IMR-90 (cell line): ENCODE measurements at regions not wholly inside any gene's neighbourhood (a gene's known extent, or its start where the extent isn't known, plus 50 kb on each side); places are given as distances from the start of the nearest gene placed in this dataset.

Experiments
- ATAC-seq: fragments of 200-7000 bp; cut with Tn5 transposase; 2 replicates; pipeline ENCODE4 v1.9.1; 2020; ENCODE audit warnings: low read depth, mild to moderate bottlenecking, moderate library complexity
- BruUV-seq: library from RNA; stranded (reverse); fragments of 400-500 nt; replicated peaks from 2 replicates; lab custom pipeline; 2021; lab: Mats Ljungman, UMichigan
- CTCF ChIA-PET: fragments of 300-600 bp; formaldehyde crosslinking; extraction: SDS; loops from one replicate; lab custom pipeline; 2021; ENCODE audit warnings: antibody characterized with exemption; lab: Yijun Ruan, JAX
- POLR2A ChIA-PET: fragments of 300-600 bp; sonication (Branson Sonifier 250); formaldehyde crosslinking; loops from one replicate; lab custom pipeline; 2022; ENCODE audit warnings: antibody characterized with exemption; ENCODE audit not compliant: unreplicated experiment; lab: Charles Lee
- DNase-seq: peaks from one replicate; pipeline ENCODE4 v3.0.0; 2013
- H2AFZ ChIP-seq: replicated peaks from 2 replicates; pipeline ENCODE3; 2013; ENCODE audit warnings: low read length, mild to moderate bottlenecking; ENCODE audit not compliant: poor library complexity
- H2AK5ac ChIP-seq: 2 replicates; pipeline ENCODE4 v1.6.1; 2013; ENCODE audit warnings: low read depth, low read length, inconsistent platforms
- H2AK9ac ChIP-seq: replicated peaks from 2 replicates; pipeline ENCODE3; 2013; ENCODE audit warnings: mild to moderate bottlenecking, low read depth, low read length, moderate library complexity; ENCODE audit not compliant: poor library complexity
- H2BK120ac ChIP-seq: 2 replicates; pipeline ENCODE4 v1.6.1; 2013; ENCODE audit warnings: low read depth, low read length, inconsistent platforms
- H2BK15ac ChIP-seq: 3 replicates; pipeline ENCODE4 v1.6.1; 2013; ENCODE audit warnings: low read depth, low read length, inconsistent platforms
- H2BK20ac ChIP-seq: 2 replicates; pipeline ENCODE4 v1.6.1; 2013; ENCODE audit warnings: low read depth, mild to moderate bottlenecking, inconsistent platforms, low read length, moderate library complexity
- H2BK5ac ChIP-seq: 2 replicates; pipeline ENCODE4 v1.6.1; 2013; ENCODE audit warnings: mild to moderate bottlenecking, low read depth, low read length, inconsistent platforms; ENCODE audit not compliant: poor library complexity, severe bottlenecking
- H3K14ac ChIP-seq: replicated peaks from 2 replicates; pipeline ENCODE4 v1.6.1; 2013; ENCODE audit warnings: low read depth, low read length, inconsistent platforms
- H3K18ac ChIP-seq: 2 replicates; pipeline ENCODE4 v1.6.1; 2013; ENCODE audit warnings: low read depth, low read length, control low read depth
- H3K23ac ChIP-seq: 2 replicates; pipeline ENCODE4 v1.6.1; 2013; ENCODE audit warnings: low read depth, low read length, inconsistent platforms
- H3K27ac ChIP-seq: 2 replicates; pipeline ENCODE4 v1.5.1; 2013; ENCODE audit warnings: mild to moderate bottlenecking, control low read depth, low read length; ENCODE audit not compliant: insufficient read depth
- H3K27me3 ChIP-seq: 2 replicates; pipeline ENCODE4 v1.6.1; 2013; ENCODE audit warnings: low read length; ENCODE audit not compliant: control insufficient read depth, insufficient read depth
- H3K36me3 ChIP-seq: 2 replicates; pipeline ENCODE4 v1.6.1; 2013; ENCODE audit warnings: low read length, mixed read lengths; ENCODE audit not compliant: control insufficient read depth, insufficient read depth
- H3K4ac ChIP-seq: 2 replicates; pipeline ENCODE4 v1.6.1; 2013; ENCODE audit warnings: low read depth, low read length, inconsistent platforms
- H3K4me1 ChIP-seq: 2 replicates; pipeline ENCODE4 v1.6.1; 2013; ENCODE audit warnings: low read length, mixed read lengths; ENCODE audit not compliant: control insufficient read depth, insufficient read depth
- H3K4me2 ChIP-seq: 2 replicates; pipeline ENCODE4 v1.6.1; 2013; ENCODE audit warnings: low read depth, mild to moderate bottlenecking, control low read depth, low read length, moderate library complexity
- H3K4me3 ChIP-seq: 2 replicates; pipeline ENCODE4 v1.5.1; 2013; ENCODE audit warnings: low read depth, mild to moderate bottlenecking, control low read depth, low read length, moderate library complexity; ENCODE audit not compliant: insufficient read depth
- H3K56ac ChIP-seq: 2 replicates; pipeline ENCODE4 v1.6.1; 2013; ENCODE audit warnings: low read length, inconsistent platforms; ENCODE audit not compliant: insufficient read depth; ENCODE audit errors: extremely low read depth
- H3K79me1 ChIP-seq, 2 experiments: 2 replicates each; pipeline ENCODE4 v1.6.1; 2013; ENCODE audit warnings: low read length in 2 of 2, inconsistent platforms in 1 of 2, low read depth in 1 of 2
- H3K9ac ChIP-seq: 2 replicates; pipeline ENCODE4 v1.6.1; 2013; ENCODE audit warnings: low read depth, low read length, control low read depth
- H3K9me1 ChIP-seq: 2 replicates; pipeline ENCODE4 v1.6.1; 2013; ENCODE audit warnings: low read length, inconsistent platforms; ENCODE audit not compliant: insufficient read depth
- H3K9me3 ChIP-seq: 2 replicates; pipeline ENCODE4 v1.6.1; 2013; ENCODE audit warnings: low read length; ENCODE audit not compliant: control insufficient read depth, insufficient read depth
- H4K20me1 ChIP-seq: 2 replicates; pipeline ENCODE4 v1.6.1; 2013; ENCODE audit warnings: low read length, inconsistent platforms; ENCODE audit not compliant: insufficient read depth
- H4K5ac ChIP-seq: 2 replicates; pipeline ENCODE4 v1.6.1; 2013; ENCODE audit warnings: mild to moderate bottlenecking, low read depth, low read length, control low read depth
- H4K8ac ChIP-seq, 2 experiments: 2 replicates each; pipeline ENCODE4 v1.6.1; 2013; ENCODE audit warnings: low read depth in 2 of 2, low read length in 2 of 2, control low read depth in 1 of 2, inconsistent platforms in 1 of 2
- H4K91ac ChIP-seq: 2 replicates; pipeline ENCODE4 v1.6.1; 2013; ENCODE audit warnings: low read depth, low read length, inconsistent platforms; ENCODE audit not compliant: insufficient read depth
- FOS ChIP-seq: fragments of 150-350 bp; IDR thresholded peaks from 2 replicates; pipeline ENCODE4 v1.6.1; 2016; ENCODE audit warnings: low read depth, low read length
- MAZ ChIP-seq: IDR thresholded peaks from 2 replicates; pipeline ENCODE4 v1.6.1; 2012; ENCODE audit warnings: low read depth, mild to moderate bottlenecking, low read length, improper control_type of control experiment, moderate library complexity, borderline replicate concordance
- RFX5 ChIP-seq: IDR thresholded peaks from 2 replicates; pipeline ENCODE4 v1.8.0; 2012; ENCODE audit warnings: low read depth, mild to moderate bottlenecking, low read length, moderate library complexity
- SMC3 ChIP-seq: fragments of 150-350 bp; IDR thresholded peaks from 2 replicates; pipeline ENCODE4 v1.6.1; 2016; ENCODE audit warnings: low read depth, mild to moderate bottlenecking, antibody characterized with exemption, low read length, moderate library complexity
- WGBS, 2 experiments: methylation state at CpG; one replicate each; pipeline versions ENCODE4 v1.1.5 to v1.1.7; 2013; ENCODE audit warnings: missing lambda C conversion rate in 2 of 2; ENCODE audit not compliant: insufficient read length in 1 of 2; ENCODE audit errors: extremely low coverage in 2 of 2; 5-methylcytosine and 5-hydroxymethylcytosine counted together
- dilution Hi-C: fragments of 300-500 bp; cut with HindIII; formaldehyde crosslinking; loops from one replicate; pipeline ENCODE4 v1.14.3; 2018; ENCODE audit warnings: low sequenced_read_pairs; ENCODE audit not compliant: unreplicated experiment
- in situ Hi-C: fragments of 300-500 bp; cut with MboI; formaldehyde crosslinking; loops from 3 replicates; pipeline ENCODE4 v1.14.3; 2019; ENCODE audit warnings: low sequenced_read_pairs, inconsistent platforms, mixed read lengths
- intact Hi-C: fragments of 100-400 bp; cut with micrococcal nuclease; formaldehyde crosslinking; loops from 2 replicates; pipeline ENCODE4 v1.10.0; 2022

DNA sequence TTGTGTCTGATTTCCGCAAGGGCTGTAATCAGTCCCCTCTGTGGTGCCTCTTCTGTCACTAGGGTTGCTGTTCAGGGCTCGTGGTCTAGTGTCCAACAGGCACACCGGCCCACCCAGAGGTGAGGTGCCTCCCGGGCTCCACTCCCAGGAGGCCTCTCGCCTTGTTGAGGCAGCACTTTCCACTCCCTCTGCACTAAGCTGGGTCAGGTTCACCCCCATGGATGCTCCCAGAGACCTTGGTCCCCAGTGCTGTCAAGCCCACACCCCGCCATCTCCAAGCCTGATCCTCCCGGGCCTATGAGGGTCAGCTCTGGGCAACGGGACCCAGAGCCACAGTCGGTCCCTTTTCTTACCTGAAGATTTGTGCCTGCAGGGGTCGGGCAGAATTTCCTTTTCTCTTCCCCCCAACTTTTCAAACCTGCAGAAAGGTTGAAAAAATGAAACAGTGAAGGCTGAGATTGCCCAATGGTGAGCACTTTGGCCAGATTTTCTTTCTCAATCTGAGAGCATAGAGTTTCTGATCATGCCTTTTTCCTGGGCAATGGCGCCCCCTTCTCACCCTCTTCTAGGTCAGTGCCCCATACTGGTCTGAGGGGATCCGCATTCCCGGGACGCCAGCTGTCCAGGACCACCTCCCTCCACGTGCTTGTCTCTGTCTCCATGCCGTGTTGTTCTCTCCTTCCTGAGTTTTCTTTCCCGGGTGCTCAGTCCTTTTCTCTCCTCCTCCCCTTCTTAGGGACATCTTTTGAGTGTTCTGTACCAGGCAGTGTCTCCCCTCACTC is 148.0 kb downstream of the ASB1 start:
- POLR2A ChIA-PET = no interaction called here
- dilution Hi-C loops = no loop called here

More for the DNA sequence above, 148.0 kb downstream of the ASB1 start:
- H2BK120ac ChIP-seq = no peak overlapping the region
- no peak overlapping the region for H3K4me3 ChIP-seq
- H3K36me3 ChIP-seq = no peaks in the 10 kb centered on the region
- H3K56ac ChIP-seq = no peak overlapping the region
- H2BK5ac ChIP-seq = no peak overlapping the region
- CTCF ChIA-PET = no interaction called here
- peaks cover 3% of the 10 kb centered on the region; the same call in 1 of the 2 replicates for H3K9me3 ChIP-seq
- H3K27ac ChIP-seq = no peak overlapping the region
- no peaks in the 10 kb centered on the region for H3K9me1 ChIP-seq
- no peak overlapping the region for H3K23ac ChIP-seq
- H2AK9ac ChIP-seq = no peak overlapping the region
- H2AK5ac ChIP-seq = no peak overlapping the region
- BruUV-seq = no TSS peak
- H4K91ac ChIP-seq = no peak overlapping the region
- no peak overlapping the region for H2AFZ ChIP-seq
- no peak overlapping the region for H3K9ac ChIP-seq
- no peak for TF ChIP-seq MAZ
- TF ChIP-seq FOS = no peak
- no peak for TF ChIP-seq RFX5
- TF ChIP-seq SMC3 = no peak
- no peak overlapping the region for H3K4ac ChIP-seq
- ATAC-seq (no peak), DNase-seq (no peak)
- H2BK20ac ChIP-seq = no peak overlapping the region
- H3K4me1 ChIP-seq = no peaks in the 10 kb centered on the region
- intact Hi-C loops = no loop called here
- no peaks in the 10 kb centered on the region for H4K20me1 ChIP-seq
- H3K4me2 ChIP-seq = no peak overlapping the region
- H2BK15ac ChIP-seq = no peak overlapping the region
- no peak overlapping the region for H4K8ac ChIP-seq
- H3K14ac ChIP-seq = no peak overlapping the region
- 83% methylated on average over 2 of the region's 17 CpGs; no CpG with 5 or more reads in 1 of the 2 experiments for WGBS, 2 experiments
- in situ Hi-C loops = no loop called here
- H3K27me3 ChIP-seq = peaks cover 26% of the 10 kb centered on the region
- H3K18ac ChIP-seq = no peak overlapping the region
- no peak overlapping the region for H4K5ac ChIP-seq
- H3K79me1 ChIP-seq = no peaks in the 10 kb centered on the region
